ENCODE measurements at regions not wholly inside any gene's neighbourhood (a gene's known extent, or its start where the extent isn't known, plus 50 kb on each side); places are given as distances from the start of the nearest gene placed in this dataset.

GRCh38 chr3:88573472-88573871 lies 423.7 kb downstream of the C3orf38 start:
- TF ChIP-seq POLR2AphosphoS5 (IDR thresholded peaks at IDR 0.05; ENCODE audit: borderline replicate concordance, low read depth, low read length) (no peak), EZH2 (IDR thresholded peaks at IDR 0.05) (no peak)

All from SK-N-MC (cell line).